T-helper 1 cell treated with Interleukin-12 subunit alpha and Interleukin-12 subunit beta and Interleukin-4 antibody, amounts not matched to agents 30 μg/mL and 1 μg/mL, for 36 hours (primary cell): ENCODE measurements at regions not wholly inside any gene's neighbourhood (a gene's known extent, or its start where the extent isn't known, plus 50 kb on each side); places are given as distances from the start of the nearest gene placed in this dataset.

Source experiments
- H3K27ac Mint-ChIP-seq: one replicate; pipeline ENCODE4 v1.8.0; 2021; ENCODE audit warnings: mild to moderate bottlenecking, mixed read lengths
- H3K27me3 Mint-ChIP-seq: one replicate; pipeline ENCODE4 v1.8.0; 2021; ENCODE audit warnings: low read depth, mixed read lengths
- H3K36me3 Mint-ChIP-seq: one replicate; pipeline ENCODE4 v1.8.0; 2021; ENCODE audit warnings: low read depth, mixed read lengths
- H3K4me1 Mint-ChIP-seq: one replicate; pipeline ENCODE4 v1.8.0; 2021; ENCODE audit warnings: low read depth, mixed read lengths
- H3K4me3 Mint-ChIP-seq: one replicate; pipeline ENCODE4 v1.8.0; 2021; ENCODE audit warnings: mild to moderate bottlenecking, moderate library complexity, mixed read lengths
- H3K9me3 Mint-ChIP-seq: one replicate; pipeline ENCODE4 v1.8.0; 2021; ENCODE audit warnings: mixed read lengths

- H3K4me1 Mint-ChIP-seq, result peaks cover 10% of the 10 kb centered on the region
- H3K4me3 Mint-ChIP-seq, result no peak overlapping the region
- no peak overlapping the region for H3K27ac Mint-ChIP-seq
- H3K27me3 Mint-ChIP-seq, result peaks cover 4% of the 10 kb centered on the region
- no peaks in the 10 kb centered on the region for H3K9me3 Mint-ChIP-seq
- H3K36me3 Mint-ChIP-seq, result no peaks in the 10 kb centered on the region
Measured at GRCh38 chr16:86093801-86094750, 195.1 kb downstream of the IRF8 start.

GRCh38 chr16:86095131-86095752, 196.3 kb downstream of the IRF8 start:
- Mint-ChIP-seq H3K27ac (no peak overlapping the region), H3K4me1 (peaks cover under 1% of the 10 kb centered on the region), H3K4me3 (no peak overlapping the region), H3K9me3 (no peaks in the 10 kb centered on the region), H3K27me3 (peaks cover 4% of the 10 kb centered on the region), H3K36me3 (no peaks in the 10 kb centered on the region)

GRCh38 chr16:86095906-86096485, 197.0 kb downstream of the IRF8 start:
- H3K4me3 Mint-ChIP-seq, result no peak overlapping the region
- H3K27me3 Mint-ChIP-seq, result peaks cover 4% of the 10 kb centered on the region
- no peaks in the 10 kb centered on the region for H3K4me1 Mint-ChIP-seq
- H3K9me3 Mint-ChIP-seq, result no peaks in the 10 kb centered on the region
- no peaks in the 10 kb centered on the region for H3K36me3 Mint-ChIP-seq
- H3K27ac Mint-ChIP-seq, result no peak overlapping the region

- no peak overlapping the region for H3K27ac Mint-ChIP-seq
- H3K36me3 Mint-ChIP-seq, result no peaks in the 10 kb centered on the region
- peaks cover 4% of the 10 kb centered on the region for H3K27me3 Mint-ChIP-seq
- no peaks in the 10 kb centered on the region for H3K4me1 Mint-ChIP-seq
- H3K4me3 Mint-ChIP-seq, result no peak overlapping the region
- H3K9me3 Mint-ChIP-seq, result no peaks in the 10 kb centered on the region
Measured at GRCh38 chr16:86096850-86097249, 197.9 kb downstream of the IRF8 start.

GRCh38 chr16:86099326-86099725, 200.4 kb downstream of the IRF8 start:
- Mint-ChIP-seq H3K27ac (no peak overlapping the region), H3K4me3 (no peak overlapping the region), H3K36me3 (no peaks in the 10 kb centered on the region), H3K4me1 (no peaks in the 10 kb centered on the region), H3K9me3 (no peaks in the 10 kb centered on the region), H3K27me3 (peaks cover 7% of the 10 kb centered on the region)

GRCh38 chr16:86100205-86101136, 201.5 kb downstream of the IRF8 start:
- no peaks in the 10 kb centered on the region for H3K4me1 Mint-ChIP-seq
- H3K27me3 Mint-ChIP-seq, result peaks cover 7% of the 10 kb centered on the region
- H3K36me3 Mint-ChIP-seq, result no peaks in the 10 kb centered on the region
- H3K4me3 Mint-ChIP-seq, result no peak overlapping the region
- H3K27ac Mint-ChIP-seq, result no peak overlapping the region
- H3K9me3 Mint-ChIP-seq, result no peaks in the 10 kb centered on the region

GRCh38 chr16:86101137-86101896, 202.4 kb downstream of the IRF8 start:
- H3K36me3 Mint-ChIP-seq, result no peaks in the 10 kb centered on the region
- H3K4me3 Mint-ChIP-seq, result no peak overlapping the region
- no peaks in the 10 kb centered on the region for H3K4me1 Mint-ChIP-seq
- no peak overlapping the region for H3K27ac Mint-ChIP-seq
- H3K27me3 Mint-ChIP-seq, result peaks cover 7% of the 10 kb centered on the region
- H3K9me3 Mint-ChIP-seq, result no peaks in the 10 kb centered on the region

- H3K4me1 Mint-ChIP-seq, result no peaks in the 10 kb centered on the region
- no peaks in the 10 kb centered on the region for H3K9me3 Mint-ChIP-seq
- no peaks in the 10 kb centered on the region for H3K36me3 Mint-ChIP-seq
- H3K4me3 Mint-ChIP-seq, result no peak overlapping the region
- peaks cover 7% of the 10 kb centered on the region for H3K27me3 Mint-ChIP-seq
- no peak overlapping the region for H3K27ac Mint-ChIP-seq
Measured at GRCh38 chr16:86101897-86102157, 202.9 kb downstream of the IRF8 start.

- Mint-ChIP-seq H3K9me3 (no peaks in the 10 kb centered on the region), H3K36me3 (no peaks in the 10 kb centered on the region), H3K27ac (no peak overlapping the region)
Measured at GRCh38 chr16:86103320-86103719, 204.4 kb downstream of the IRF8 start.

GRCh38 chr16:86104537-86105048, 205.6 kb downstream of the IRF8 start:
- H3K27me3 Mint-ChIP-seq, result peaks cover 3% of the 10 kb centered on the region
- H3K36me3 Mint-ChIP-seq, result no peaks in the 10 kb centered on the region
- no peaks in the 10 kb centered on the region for H3K4me1 Mint-ChIP-seq
- no peak overlapping the region for H3K27ac Mint-ChIP-seq
- H3K4me3 Mint-ChIP-seq, result no peak overlapping the region
- no peaks in the 10 kb centered on the region for H3K9me3 Mint-ChIP-seq

More at GRCh38 chr16:86103320-86103719, 204.4 kb downstream of the IRF8 start:
- no peaks in the 10 kb centered on the region for H3K4me1 Mint-ChIP-seq
- H3K4me3 Mint-ChIP-seq, result no peak overlapping the region
- H3K27me3 Mint-ChIP-seq, result peaks cover 3% of the 10 kb centered on the region

GRCh38 chr16:86107215-86107825, 208.4 kb downstream of the IRF8 start:
- Mint-ChIP-seq H3K27me3 (peaks cover 2% of the 10 kb centered on the region), H3K36me3 (no peaks in the 10 kb centered on the region), H3K4me3 (no peak overlapping the region), H3K4me1 (no peaks in the 10 kb centered on the region), H3K27ac (no peak overlapping the region), H3K9me3 (no peaks in the 10 kb centered on the region)

- no peaks in the 10 kb centered on the region for H3K4me1 Mint-ChIP-seq
- H3K27me3 Mint-ChIP-seq, result no peaks in the 10 kb centered on the region
- no peak overlapping the region for H3K4me3 Mint-ChIP-seq
- no peaks in the 10 kb centered on the region for H3K9me3 Mint-ChIP-seq
- H3K27ac Mint-ChIP-seq, result no peak overlapping the region
- H3K36me3 Mint-ChIP-seq, result no peaks in the 10 kb centered on the region
Measured at GRCh38 chr16:86108062-86108461, 209.1 kb downstream of the IRF8 start.

GRCh38 chr16:86110134-86110533, 211.2 kb downstream of the IRF8 start:
- Mint-ChIP-seq H3K4me3 (no peak overlapping the region), H3K36me3 (no peaks in the 10 kb centered on the region), H3K9me3 (no peaks in the 10 kb centered on the region), H3K27me3 (no peaks in the 10 kb centered on the region), H3K27ac (no peak overlapping the region), H3K4me1 (no peaks in the 10 kb centered on the region)
